Stomach smooth muscle (tissue), 2 donors: ENCODE measurements at regions not wholly inside any gene's neighbourhood (a gene's known extent, or its start where the extent isn't known, plus 50 kb on each side); places are given as distances from the start of the nearest gene placed in this dataset.
A peak's percentile ranks its signal among the peaks of the same experiment; 100 is the strongest.

Experiments used
- H3K27ac ChIP-seq: one replicate; pipeline ENCODE4 v1.7.0; 2013; ENCODE audit warnings: mild to moderate bottlenecking, low read length, inconsistent platforms
- H3K27me3 ChIP-seq, 2 donors: one replicate each; pipeline ENCODE4 v1.7.0; 2013; ENCODE audit warnings: low read length in 2 of 2; ENCODE audit not compliant: insufficient read depth in 2 of 2, control insufficient read depth in 1 of 2
- H3K36me3 ChIP-seq, 2 donors: one replicate each; pipeline ENCODE4 v1.7.0; 2013; ENCODE audit warnings: low read length in 2 of 2; ENCODE audit not compliant: control insufficient read depth in 2 of 2, insufficient read depth in 2 of 2
- H3K4me1 ChIP-seq: one replicate; pipeline ENCODE4 v1.7.0; 2013; ENCODE audit warnings: low read length; ENCODE audit not compliant: control insufficient read depth, insufficient read depth
- H3K4me3 ChIP-seq, 2 donors: one replicate each; pipeline ENCODE4 v1.7.0; 2013; ENCODE audit warnings: low read length in 2 of 2
- H3K9ac ChIP-seq, 2 donors: one replicate each; pipeline ENCODE4 v1.7.0; 2013; ENCODE audit warnings: low read length in 2 of 2, mild to moderate bottlenecking in 1 of 2
- H3K9me3 ChIP-seq, 2 donors: one replicate each; pipeline ENCODE4 v1.7.0; 2013; ENCODE audit warnings: low read length in 2 of 2; ENCODE audit not compliant: control insufficient read depth in 2 of 2
- donor health status: healthy.
- donor health status: Pancreatic carcinoma.

DNA sequence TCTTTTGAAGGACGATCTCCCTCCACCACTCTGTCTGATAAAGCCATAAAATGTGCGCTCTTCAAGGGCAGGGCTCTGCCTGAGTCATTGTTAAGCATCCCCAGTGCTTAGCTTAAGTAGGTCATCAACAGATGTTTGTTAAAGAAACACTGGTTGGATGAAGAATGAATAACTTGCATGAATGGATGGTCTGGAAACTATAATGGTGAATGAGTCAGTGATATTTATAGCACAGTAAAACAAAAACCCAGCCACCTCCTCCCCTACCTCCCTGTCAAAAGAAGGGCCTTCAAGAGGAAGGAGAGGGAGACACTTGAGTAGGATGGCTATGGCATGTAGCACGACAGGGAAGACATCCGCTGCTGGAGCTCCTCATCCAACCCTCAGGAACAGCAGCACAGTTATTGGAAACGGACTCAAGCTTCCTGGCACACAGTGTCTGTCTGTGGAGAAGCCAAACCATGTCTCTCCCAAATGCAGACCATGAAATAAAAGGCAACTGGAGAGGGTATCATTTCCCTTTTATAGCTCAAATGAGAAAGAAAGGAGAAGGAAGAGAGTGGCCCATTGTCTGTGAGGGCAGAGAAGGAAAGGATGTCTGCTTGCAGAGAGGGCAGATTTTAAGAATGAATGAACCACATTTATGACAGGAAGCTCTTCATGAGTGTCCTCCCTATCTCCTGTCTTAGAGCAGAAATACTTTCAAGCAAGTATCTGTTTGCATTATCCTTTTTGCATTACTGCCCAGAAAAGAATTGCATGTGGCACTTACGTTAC is 183.5 kb upstream of the UBL3 start:
- peak overlapping the region; percentile 31 for H3K27ac ChIP-seq
- no peak overlapping the region for H3K4me3 ChIP-seq
- H3K27me3 ChIP-seq = no peaks in the 10 kb centered on the region
- H3K9ac ChIP-seq = no peak overlapping the region
- no peaks in the 10 kb centered on the region for H3K9me3 ChIP-seq
- no peaks in the 10 kb centered on the region for H3K36me3 ChIP-seq
- peaks cover 12% of the 10 kb centered on the region for H3K4me1 ChIP-seq

DNA sequence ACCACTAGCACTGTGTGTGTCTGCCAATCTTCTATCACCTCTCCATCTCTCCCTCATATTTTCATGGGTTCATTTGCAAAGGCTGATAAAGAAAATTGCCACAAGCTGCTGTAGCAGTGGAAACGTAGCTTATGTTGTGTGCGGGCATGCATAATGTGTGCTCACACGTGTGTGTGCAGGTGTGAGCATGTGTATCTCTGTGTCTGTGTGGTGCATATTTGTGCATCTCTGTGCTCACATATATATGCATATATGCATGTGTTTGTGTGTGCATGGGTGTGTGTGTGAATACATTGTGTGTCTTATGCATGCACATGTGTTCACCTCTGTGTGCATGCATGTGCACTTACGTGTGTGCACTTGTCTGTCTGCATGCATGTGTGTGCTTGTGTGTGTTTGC is 181.8 kb upstream of the UBL3 start:
- no peaks in the 10 kb centered on the region for H3K27me3 ChIP-seq
- no peak overlapping the region for H3K27ac ChIP-seq
- H3K9me3 ChIP-seq = no peaks in the 10 kb centered on the region
- H3K9ac ChIP-seq = no peak overlapping the region
- H3K36me3 ChIP-seq = no peaks in the 10 kb centered on the region
- H3K4me1 ChIP-seq = peaks cover 12% of the 10 kb centered on the region
- H3K4me3 ChIP-seq = no peak overlapping the region

DNA sequence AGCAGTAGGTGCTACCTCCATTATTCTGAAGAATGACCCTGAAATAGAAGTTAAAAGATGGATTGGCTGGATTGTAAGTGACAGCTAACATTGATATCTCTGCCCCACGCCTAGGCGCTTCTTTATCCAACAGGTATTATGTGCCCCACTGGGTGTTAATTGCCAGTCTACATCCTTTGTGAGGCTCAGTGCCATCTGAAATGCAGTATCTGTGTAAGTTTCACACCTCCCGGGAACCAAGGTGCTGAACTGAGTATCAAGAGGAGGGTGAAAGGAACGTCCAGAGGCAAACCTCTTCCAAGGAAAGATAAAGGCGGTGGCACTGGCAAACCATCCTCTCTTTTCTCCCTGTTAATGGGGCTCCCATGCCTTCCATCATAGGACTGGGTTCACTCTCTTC is 181.1 kb upstream of the UBL3 start:
- Histone ChIP-seq H3K27ac (no peak overlapping the region), H3K36me3 (no peaks in the 10 kb centered on the region), H3K27me3 (no peaks in the 10 kb centered on the region), H3K9ac (no peak overlapping the region), H3K4me1 (peaks cover 12% of the 10 kb centered on the region), H3K4me3 (no peak overlapping the region), H3K9me3 (no peaks in the 10 kb centered on the region)

DNA sequence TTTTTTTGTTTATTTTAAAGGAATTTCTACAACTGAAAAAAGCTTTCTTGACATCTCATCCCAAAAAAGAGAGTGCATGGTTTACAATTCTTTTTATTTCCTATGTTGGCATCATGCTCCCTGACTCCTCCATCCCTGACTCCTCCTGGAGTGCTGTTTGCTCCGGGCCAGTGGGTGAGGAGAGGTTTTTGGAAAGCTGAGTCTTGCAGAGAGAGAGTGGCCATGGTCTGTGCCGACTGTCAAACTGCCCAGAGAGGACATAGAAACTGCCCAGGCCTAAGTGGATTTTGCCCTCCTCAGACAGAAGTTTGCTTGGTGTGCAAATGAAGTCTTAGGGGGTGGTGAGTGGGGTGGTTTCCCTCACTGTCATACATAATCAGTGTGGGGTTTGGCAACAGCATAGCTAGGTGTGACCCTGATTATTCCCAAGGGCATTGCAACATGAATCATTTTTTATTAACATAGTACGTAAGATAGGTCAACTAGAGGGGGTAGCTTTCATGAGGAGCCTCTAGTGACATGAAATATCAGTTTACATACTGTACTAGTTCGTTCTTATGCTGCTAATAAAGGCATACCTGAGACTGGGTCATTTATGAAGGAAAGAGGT is 179.8 kb upstream of the UBL3 start:
- Histone ChIP-seq H3K27me3 (no peaks in the 10 kb centered on the region), H3K4me3 (no peak overlapping the region), H3K9me3 (no peaks in the 10 kb centered on the region), H3K36me3 (no peaks in the 10 kb centered on the region), H3K27ac (no peak overlapping the region), H3K9ac (no peak overlapping the region), H3K4me1 (peaks cover 15% of the 10 kb centered on the region)

DNA sequence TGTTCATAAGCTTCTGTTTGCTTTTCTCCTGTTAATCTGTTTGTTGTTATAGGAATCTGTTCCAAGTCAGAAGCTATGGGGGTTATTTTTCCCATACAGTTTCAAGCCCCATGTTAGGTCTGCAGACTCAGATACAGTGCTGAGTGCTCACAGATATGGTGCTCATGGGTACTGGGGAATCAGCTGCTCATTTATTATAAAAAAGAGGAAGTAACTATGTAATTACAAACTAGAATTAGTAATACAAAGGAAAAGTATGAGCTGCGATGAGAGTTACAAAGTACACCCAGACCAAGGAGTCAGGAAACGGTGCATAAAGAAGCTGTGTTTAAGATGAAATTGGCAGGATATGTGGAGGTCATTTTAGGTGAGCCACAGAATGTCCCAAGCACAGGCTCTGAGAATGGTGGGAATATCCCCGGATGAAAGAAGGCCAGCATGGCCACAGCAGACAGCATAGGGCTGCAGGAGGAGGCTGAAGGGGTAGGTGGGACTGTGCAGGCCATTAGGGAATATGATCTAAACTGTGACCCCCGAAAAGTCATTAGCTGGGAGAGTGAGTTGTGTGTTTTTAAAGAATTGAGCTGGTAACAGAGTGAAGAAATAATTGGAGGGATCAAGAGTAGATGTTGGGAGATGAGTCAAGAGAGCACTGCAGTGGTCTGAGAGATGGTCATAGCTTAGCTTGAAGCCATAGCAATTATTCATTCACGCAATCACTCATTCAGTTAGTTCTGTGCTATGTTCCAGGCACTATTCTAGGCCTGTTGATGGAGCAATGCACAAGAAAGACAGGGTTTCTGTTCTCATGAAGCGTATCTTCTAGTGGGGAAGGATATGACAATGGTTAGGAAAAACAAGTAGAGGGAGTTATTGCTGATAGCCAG is 177.4 kb upstream of the UBL3 start:
- no peaks in the 10 kb centered on the region for H3K27me3 ChIP-seq
- H3K4me3 ChIP-seq = no peak overlapping the region
- H3K9me3 ChIP-seq = no peaks in the 10 kb centered on the region
- no peak overlapping the region for H3K9ac ChIP-seq
- H3K4me1 ChIP-seq = peaks cover 3% of the 10 kb centered on the region
- H3K36me3 ChIP-seq = no peaks in the 10 kb centered on the region
- H3K27ac ChIP-seq = no peak overlapping the region

DNA sequence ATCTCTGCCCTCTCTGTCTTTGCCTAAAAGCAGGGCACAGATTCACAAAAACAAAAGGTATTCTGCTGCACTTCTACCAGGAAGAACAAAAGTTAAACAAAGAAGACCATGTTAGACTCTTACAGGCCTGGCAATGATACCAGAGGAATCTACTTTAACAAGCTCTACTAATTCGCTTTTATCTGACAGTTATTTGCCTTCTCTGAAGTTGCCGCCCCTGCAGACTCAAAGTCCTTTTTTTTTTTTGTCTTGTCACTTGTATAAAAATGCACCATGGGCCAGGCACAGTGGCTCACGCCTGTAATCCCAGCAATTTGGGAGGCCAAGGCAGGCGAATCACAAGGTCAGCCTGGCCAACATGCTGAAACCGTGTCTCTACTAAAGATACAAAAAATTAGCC is 176.5 kb upstream of the UBL3 start:
- H3K4me1 ChIP-seq = peaks cover 3% of the 10 kb centered on the region
- no peak overlapping the region for H3K9ac ChIP-seq
- no peaks in the 10 kb centered on the region for H3K36me3 ChIP-seq
- H3K9me3 ChIP-seq = no peaks in the 10 kb centered on the region
- no peaks in the 10 kb centered on the region for H3K27me3 ChIP-seq
- no peak overlapping the region for H3K4me3 ChIP-seq
- no peak overlapping the region for H3K27ac ChIP-seq

DNA sequence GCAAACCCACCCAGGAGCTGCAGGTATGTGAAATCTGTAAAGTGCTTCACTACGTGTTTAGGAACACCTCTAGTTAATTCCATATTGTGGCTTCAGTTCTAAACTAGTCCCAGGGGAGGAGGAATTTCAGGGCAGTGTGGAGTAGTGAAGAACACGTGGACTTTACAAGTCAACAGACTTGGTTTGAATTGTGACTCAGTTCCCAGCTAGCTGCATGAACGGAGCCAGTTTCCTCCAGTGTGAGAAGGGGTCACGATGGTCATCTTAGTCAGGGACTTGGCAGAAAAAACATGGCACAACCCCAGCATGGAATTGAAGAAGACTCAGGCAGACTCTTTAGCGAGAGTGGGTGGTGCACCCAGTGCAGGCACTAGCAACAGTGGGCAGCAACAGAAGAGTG is 175.7 kb upstream of the UBL3 start:
- Histone ChIP-seq H3K4me1 (peaks cover 3% of the 10 kb centered on the region), H3K9me3 (no peaks in the 10 kb centered on the region), H3K9ac (no peak overlapping the region), H3K36me3 (no peaks in the 10 kb centered on the region), H3K27ac (no peak overlapping the region), H3K4me3 (no peak overlapping the region), H3K27me3 (no peaks in the 10 kb centered on the region)

DNA sequence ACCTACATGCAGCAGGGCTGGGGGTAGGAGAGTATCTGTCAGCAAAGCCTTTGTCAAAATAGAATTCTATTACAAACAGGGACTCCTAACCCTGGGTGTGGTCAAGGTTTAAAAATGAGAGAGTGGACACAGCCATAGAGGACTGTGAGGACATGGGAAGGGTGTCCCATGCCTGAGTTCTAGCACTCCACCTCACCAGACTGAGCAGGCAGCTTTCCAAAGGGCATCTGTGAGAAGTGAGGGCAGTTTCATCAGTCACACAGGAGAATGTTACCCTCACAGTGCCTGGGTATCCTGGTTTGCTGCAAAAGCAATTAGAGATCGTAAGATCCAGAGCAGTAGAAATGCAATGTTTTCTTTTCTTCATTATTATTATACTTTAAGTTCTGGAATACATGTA is 174.9 kb upstream of the UBL3 start:
- no peak overlapping the region for H3K27ac ChIP-seq
- no peaks in the 10 kb centered on the region for H3K36me3 ChIP-seq
- H3K4me3 ChIP-seq = no peak overlapping the region
- no peaks in the 10 kb centered on the region for H3K9me3 ChIP-seq
- peaks cover 3% of the 10 kb centered on the region for H3K4me1 ChIP-seq
- H3K27me3 ChIP-seq = no peaks in the 10 kb centered on the region
- H3K9ac ChIP-seq = no peak overlapping the region

DNA sequence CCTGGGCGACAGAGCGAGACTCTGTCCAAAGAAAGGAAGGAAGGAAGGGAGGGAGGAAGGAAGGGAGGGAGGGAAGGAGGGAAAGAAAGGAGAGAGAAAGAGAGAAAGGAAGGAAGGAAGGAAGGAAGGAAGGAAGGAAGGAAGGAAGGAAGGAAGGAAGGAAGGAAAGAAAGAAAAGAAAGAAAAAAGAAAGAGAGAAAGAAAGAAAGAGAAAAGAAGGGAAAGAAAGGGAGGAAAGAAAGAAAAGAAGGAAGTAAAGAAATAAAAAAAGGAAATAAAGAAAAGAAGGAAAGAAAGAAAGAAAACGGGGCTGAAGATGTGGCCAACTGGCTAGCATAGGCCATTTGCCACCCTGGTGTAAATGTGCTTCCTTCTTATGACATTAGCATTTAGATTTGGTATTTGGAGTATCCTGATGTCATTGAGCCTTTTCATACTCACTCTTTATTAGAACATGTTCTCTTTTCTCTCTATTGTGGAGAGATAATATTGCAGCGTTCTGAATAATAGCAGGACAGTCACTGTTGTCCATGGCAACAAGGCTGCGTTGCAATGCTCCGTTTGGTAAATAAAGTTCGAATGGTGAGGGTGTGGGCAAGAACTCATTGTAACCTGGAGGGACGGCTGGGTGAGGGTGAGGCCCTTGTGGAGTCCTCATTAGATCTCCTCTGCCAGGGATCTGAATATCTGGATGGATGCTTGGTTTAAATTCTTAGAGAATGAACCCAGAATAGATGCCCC is 173.9 kb upstream of the UBL3 start:
- Histone ChIP-seq H3K27me3 (no peaks in the 10 kb centered on the region), H3K4me1 (peaks cover 3% of the 10 kb centered on the region), H3K9me3 (no peaks in the 10 kb centered on the region), H3K9ac (no peak overlapping the region), H3K27ac (no peak overlapping the region), H3K36me3 (no peaks in the 10 kb centered on the region), H3K4me3 (no peak overlapping the region)

DNA sequence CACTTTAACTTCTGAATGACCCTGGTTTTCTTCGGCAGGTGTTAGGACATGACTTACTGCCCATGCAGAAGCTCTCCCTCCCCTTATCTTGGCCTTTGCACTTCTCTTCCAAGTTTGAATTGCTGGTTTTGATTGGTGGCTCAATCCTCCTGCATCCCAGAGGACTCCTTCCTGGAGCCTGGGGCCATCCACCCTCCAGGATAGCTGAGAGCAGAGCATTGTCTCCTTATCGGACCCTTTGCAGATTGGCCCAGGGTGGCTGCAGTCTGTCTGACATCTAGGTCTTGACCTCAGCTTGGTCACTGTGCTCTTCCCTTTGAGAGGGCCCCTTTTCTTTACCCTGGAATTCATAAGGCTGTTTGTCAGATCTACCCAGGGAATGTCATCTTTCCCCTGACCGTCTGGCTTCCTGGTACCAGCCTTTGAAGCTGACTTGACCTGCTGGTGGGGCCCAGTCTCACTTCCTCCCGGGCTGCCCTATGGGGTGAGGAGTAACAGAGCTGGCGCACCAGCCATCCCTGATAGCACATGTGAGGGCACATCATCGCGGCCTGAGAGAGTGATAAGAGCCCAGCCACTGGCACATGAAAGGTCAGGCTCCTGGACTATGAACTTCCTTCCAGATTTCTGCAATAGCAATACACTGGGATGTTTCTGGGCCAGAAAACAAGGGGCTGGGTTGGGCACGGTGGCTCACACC is 172.9 kb upstream of the UBL3 start:
- no peaks in the 10 kb centered on the region for H3K36me3 ChIP-seq
- no peak overlapping the region for H3K4me3 ChIP-seq
- peaks cover 3% of the 10 kb centered on the region for H3K4me1 ChIP-seq
- H3K27me3 ChIP-seq = no peaks in the 10 kb centered on the region
- no peak overlapping the region for H3K9ac ChIP-seq
- H3K27ac ChIP-seq = no peak overlapping the region
- H3K9me3 ChIP-seq = no peaks in the 10 kb centered on the region
